GM10266 (cell line): ENCODE measurements at regions not wholly inside any gene's neighbourhood (a gene's known extent, or its start where the extent isn't known, plus 50 kb on each side); places are given as distances from the start of the nearest gene placed in this dataset.

ENCODE experiments used
- DNase-seq: peaks from one replicate; pipeline ENCODE4 v3.0.0; 2012; ENCODE audit errors: extremely low spot score
- CTCF ChIP-seq: IDR thresholded peaks from 2 replicates; pipeline ENCODE4 v1.5.1; 2012; ENCODE audit warnings: mild to moderate bottlenecking, low read depth; ENCODE audit not compliant: control insufficient read depth, insufficient read depth; ENCODE audit errors: missing control alignments

- no peak for TF ChIP-seq CTCF
- no peak for DNase-seq
Measured at GRCh38 chr5:130729541-130729940, 435.5 kb downstream of the HINT1 start.

DNA sequence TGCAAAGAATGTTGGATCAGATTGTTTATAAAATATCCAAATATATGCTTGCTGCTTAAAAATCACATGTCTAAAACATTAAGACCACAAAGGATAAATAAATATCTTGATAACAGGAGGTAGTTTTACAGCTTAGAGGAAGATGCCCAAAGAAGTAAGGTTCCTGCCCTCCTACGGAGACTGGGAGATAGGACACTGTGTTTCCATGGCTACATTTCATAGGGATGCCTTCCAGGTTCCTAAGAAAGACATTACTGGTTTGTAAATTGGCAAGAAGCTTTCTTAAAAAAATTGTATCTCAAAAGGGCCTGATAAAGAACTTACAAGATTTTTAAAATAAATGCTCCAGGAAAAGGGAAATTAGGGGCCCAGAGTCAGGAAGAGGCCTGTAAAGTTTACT is 437.2 kb downstream of the HINT1 start:
- DNase-seq: no peak
- no peak for TF ChIP-seq CTCF

DNA sequence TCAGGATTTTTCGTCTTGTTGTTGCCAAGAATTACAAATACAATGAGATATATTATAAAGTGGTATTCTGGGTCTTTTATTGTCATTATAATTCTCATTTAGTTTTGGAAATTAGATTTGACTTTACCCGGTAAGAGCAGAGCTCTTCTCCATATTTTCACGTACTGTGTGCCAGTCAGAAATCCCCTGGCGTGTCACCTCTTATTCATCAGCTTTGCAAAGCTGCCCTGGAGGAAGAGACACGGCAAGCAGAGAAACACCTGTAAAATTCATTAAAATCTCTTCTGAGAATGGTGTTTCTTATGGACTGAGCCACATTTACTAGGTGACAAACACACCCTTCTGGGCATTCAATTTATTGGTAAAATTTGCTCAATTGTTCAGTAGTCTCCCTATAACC is 440.4 kb downstream of the HINT1 start:
- no peak for DNase-seq
- TF ChIP-seq CTCF: no peak

GRCh38 chr5:130720355-130720754 is 444.7 kb downstream of the HINT1 start:
- DNase-seq: no peak
- no peak for TF ChIP-seq CTCF

DNA sequence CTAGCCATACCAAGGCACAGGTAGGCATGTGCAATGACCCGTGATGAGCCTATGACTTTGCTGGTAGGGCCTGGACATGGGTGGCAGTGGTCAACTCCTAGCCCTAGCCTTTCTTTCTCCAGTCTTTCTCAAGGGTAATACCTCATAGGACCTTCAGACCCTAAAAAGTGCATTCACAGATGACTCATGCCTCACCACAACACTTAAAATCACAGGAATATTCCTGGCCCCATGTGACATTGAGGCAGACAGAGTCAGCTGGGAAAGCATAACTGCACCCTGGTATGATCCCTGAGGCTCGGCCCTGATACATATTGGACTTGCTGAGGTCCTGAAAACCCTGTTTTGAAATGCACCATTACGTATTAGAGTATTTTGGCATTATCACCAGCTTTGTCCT is 449.5 kb downstream of the HINT1 start:
- TF ChIP-seq CTCF: no peak
- no peak for DNase-seq

DNA sequence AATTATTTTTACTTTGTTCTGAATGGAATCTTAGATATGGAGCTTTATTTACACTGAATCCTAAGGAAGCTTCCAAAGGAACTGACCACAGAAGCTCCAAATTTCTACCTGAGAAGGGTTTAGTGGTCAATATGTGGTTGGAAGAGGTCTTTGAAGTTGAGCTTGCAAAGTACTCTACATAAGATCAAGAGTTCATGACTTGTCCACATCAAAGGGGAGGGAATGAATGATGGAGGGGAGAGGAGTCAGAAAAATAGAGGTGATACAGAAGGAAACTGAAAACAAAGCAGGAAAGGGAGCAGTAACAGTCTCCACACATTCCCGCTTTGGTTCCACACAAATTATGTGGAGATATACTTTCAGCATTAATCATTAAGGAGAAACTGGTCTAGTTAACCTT is 450.9 kb downstream of the HINT1 start:
- TF ChIP-seq CTCF: no peak
- DNase-seq: no peak

GRCh38 chr5:130712324-130712723 is 452.7 kb downstream of the HINT1 start:
- TF ChIP-seq CTCF: no peak
- no peak for DNase-seq
